CD4-positive, alpha-beta T cell (primary cell): ENCODE measurements at regions not wholly inside any gene's neighbourhood (a gene's known extent, or its start where the extent isn't known, plus 50 kb on each side); places are given as distances from the start of the nearest gene placed in this dataset.

Experiments
- ATAC-seq: fragments of 200-7000 bp; cut with Tn5 transposase; one replicate; pipeline ENCODE4 v1.10.0; 2022; ENCODE audit warnings: mild to moderate bottlenecking; ENCODE audit not compliant: poor library complexity
- CTCF ChIA-PET: fragments of 350-600 bp; sonication (Branson Sonifier 250); formaldehyde crosslinking; loops from one replicate; lab custom pipeline; 2021; ENCODE audit warnings: antibody characterized with exemption, inconsistent platforms; lab: Charles Lee
- POLR2A ChIA-PET: fragments of 350-600 bp; sonication (Branson Sonifier 250); formaldehyde crosslinking; loops from one replicate; lab custom pipeline; 2021; ENCODE audit warnings: antibody characterized with exemption, inconsistent platforms; lab: Charles Lee
- DNase-seq, 14 experiments: peaks; one replicate each; pipeline ENCODE4 v3.0.0-alpha.2; 2013 to 2020; ENCODE audit warnings: mixed read lengths in 2 of 14
- H3K27ac ChIP-seq, 2 donors: one replicate each; pipeline versions ENCODE4 v1.5.1 to v1.7.0; 2013; ENCODE audit warnings: low read length in 2 of 2, low read depth in 1 of 2, mild to moderate bottlenecking in 1 of 2
- H3K27me3 ChIP-seq, 2 experiments: 1 replicate in 1 of 2; 2 replicates in 1 of 2; pipeline versions ENCODE4 v1.6.1 to v1.7.0; 2013; ENCODE audit warnings: low read length in 2 of 2, control low read depth in 1 of 2, mild to moderate bottlenecking in 1 of 2, moderate library complexity in 1 of 2; ENCODE audit not compliant: insufficient read depth in 2 of 2, control insufficient read depth in 1 of 2
- H3K36me3 ChIP-seq: one replicate; pipeline ENCODE4 v1.6.1; 2013; ENCODE audit warnings: low read length, control low read depth; ENCODE audit not compliant: insufficient read depth
- H3K4me1 ChIP-seq: one replicate; pipeline ENCODE4 v1.6.1; 2013; ENCODE audit warnings: low read length, control low read depth; ENCODE audit not compliant: insufficient read depth
- H3K4me3 ChIP-seq: one replicate; pipeline ENCODE4 v1.5.1; 2013; ENCODE audit warnings: mild to moderate bottlenecking, low read length, moderate library complexity
- H3K9me3 ChIP-seq, 2 experiments: 1 replicate in 1 of 2; 2 replicates in 1 of 2; pipeline versions ENCODE4 v1.6.1 to v1.7.0; 2013; ENCODE audit warnings: low read length in 2 of 2, mild to moderate bottlenecking in 2 of 2, control low read depth in 1 of 2, moderate library complexity in 1 of 2; ENCODE audit not compliant: control insufficient read depth in 1 of 2, insufficient read depth in 1 of 2
- H3K27ac Mint-ChIP-seq: one replicate; pipeline ENCODE4 v1.8.0; 2020; ENCODE audit warnings: mixed read lengths
- H3K27me3 Mint-ChIP-seq: one replicate; pipeline ENCODE4 v1.8.0; 2021; ENCODE audit warnings: mixed read lengths
- H3K36me3 Mint-ChIP-seq: one replicate; pipeline ENCODE4 v1.8.0; 2021; ENCODE audit warnings: low read depth, mixed read lengths
- H3K4me1 Mint-ChIP-seq: one replicate; pipeline ENCODE4 v1.8.0; 2021; ENCODE audit warnings: low read depth, mixed read lengths
- H3K4me3 Mint-ChIP-seq: one replicate; pipeline ENCODE4 v1.8.0; 2020; ENCODE audit warnings: mild to moderate bottlenecking, mixed read lengths
- H3K9me3 Mint-ChIP-seq: one replicate; pipeline ENCODE4 v1.8.0; 2020; ENCODE audit warnings: mixed read lengths
- CTCF ChIP-seq: fragments of 200-600 bp; IDR thresholded peaks from one replicate; pipeline ENCODE4 v1.8.0; 2022; ENCODE audit warnings: antibody characterized with exemption, mild to moderate bottlenecking
- intact Hi-C, 2 experiments: fragments of 100-400 bp; cut with DNase I in 1 of 2; cut with micrococcal nuclease in 1 of 2; formaldehyde crosslinking; loops; one replicate each; pipeline versions ENCODE4 v1.15.1 to v1.9.0; 2023 to 2025; cut with DNase I, micrococcal nuclease

GRCh38 chr1:116461723-116462122 lies 88.7 kb downstream of the ATP1A1 start:
- Histone ChIP-seq H3K27ac (no peak overlapping the region), H3K4me3 (no peak overlapping the region), H3K36me3 (no peaks in the 10 kb centered on the region), H3K27me3 (no peaks in the 10 kb centered on the region), H3K4me1 (no peaks in the 10 kb centered on the region), H3K9me3 (no peaks in the 10 kb centered on the region)
- no peaks in the 10 kb centered on the region for H3K9me3 Mint-ChIP-seq
- CTCF ChIA-PET = interaction anchor here (0.8 kb wide), 1 partner anchor 24 kb away, joined by 3 read pairs; no protein-coding TSS in a partner anchor
- H3K36me3 Mint-ChIP-seq = no peaks in the 10 kb centered on the region
- no peak overlapping the region for H3K27ac Mint-ChIP-seq
- no peak for ATAC-seq
- intact Hi-C loops = no loop called here
- no peaks in the 10 kb centered on the region for H3K4me1 Mint-ChIP-seq
- H3K4me3 Mint-ChIP-seq = no peak overlapping the region
- no peak for TF ChIP-seq CTCF
- no peak for DNase-seq
- peaks cover 2% of the 10 kb centered on the region for H3K27me3 Mint-ChIP-seq
- POLR2A ChIA-PET = no interaction called here

GRCh38 chr1:116462722-116463121 lies 89.7 kb downstream of the ATP1A1 start:
- DNase-seq = no peak
- Mint-ChIP-seq H3K9me3 (no peaks in the 10 kb centered on the region), H3K4me1 (no peaks in the 10 kb centered on the region), H3K4me3 (no peak overlapping the region), H3K27ac (no peak overlapping the region), H3K27me3 (peaks cover 5% of the 10 kb centered on the region), H3K36me3 (no peaks in the 10 kb centered on the region)
- intact Hi-C loops = no loop called here
- Histone ChIP-seq H3K27ac (no peak overlapping the region), H3K36me3 (no peaks in the 10 kb centered on the region), H3K4me3 (no peak overlapping the region), H3K9me3 (no peaks in the 10 kb centered on the region), H3K27me3 (no peaks in the 10 kb centered on the region), H3K4me1 (no peaks in the 10 kb centered on the region)
- POLR2A ChIA-PET = no interaction called here
- CTCF ChIA-PET = interaction anchor here (0.6 to 1.2 kb wide), 2 partner anchors 15 to 323 kb away, joined by 3 read pairs; no protein-coding TSS in a partner anchor
- ATAC-seq = no peak
- no peak for TF ChIP-seq CTCF

GRCh38 chr1:116463730-116464129 lies 90.7 kb downstream of the ATP1A1 start:
- Histone ChIP-seq H3K36me3 (no peaks in the 10 kb centered on the region), H3K4me1 (no peaks in the 10 kb centered on the region), H3K27me3 (no peaks in the 10 kb centered on the region), H3K4me3 (no peak overlapping the region), H3K9me3 (no peaks in the 10 kb centered on the region), H3K27ac (no peak overlapping the region)
- no peaks in the 10 kb centered on the region for H3K9me3 Mint-ChIP-seq
- no peak for TF ChIP-seq CTCF
- H3K4me1 Mint-ChIP-seq = no peaks in the 10 kb centered on the region
- ATAC-seq (no peak), DNase-seq (no peak)
- H3K27ac Mint-ChIP-seq = no peak overlapping the region
- intact Hi-C loops = no loop called here
- H3K36me3 Mint-ChIP-seq = no peaks in the 10 kb centered on the region
- H3K27me3 Mint-ChIP-seq = peaks cover 5% of the 10 kb centered on the region
- POLR2A ChIA-PET = no interaction called here
- H3K4me3 Mint-ChIP-seq = no peak overlapping the region
- CTCF ChIA-PET = interaction anchor here (1.2 kb wide), 1 partner anchor 14 kb away, joined by 3 read pairs; no protein-coding TSS in a partner anchor
